ENCODE measurements at regions not wholly inside any gene's neighbourhood (a gene's known extent, or its start where the extent isn't known, plus 50 kb on each side); places are given as distances from the start of the nearest gene placed in this dataset.

DNA sequence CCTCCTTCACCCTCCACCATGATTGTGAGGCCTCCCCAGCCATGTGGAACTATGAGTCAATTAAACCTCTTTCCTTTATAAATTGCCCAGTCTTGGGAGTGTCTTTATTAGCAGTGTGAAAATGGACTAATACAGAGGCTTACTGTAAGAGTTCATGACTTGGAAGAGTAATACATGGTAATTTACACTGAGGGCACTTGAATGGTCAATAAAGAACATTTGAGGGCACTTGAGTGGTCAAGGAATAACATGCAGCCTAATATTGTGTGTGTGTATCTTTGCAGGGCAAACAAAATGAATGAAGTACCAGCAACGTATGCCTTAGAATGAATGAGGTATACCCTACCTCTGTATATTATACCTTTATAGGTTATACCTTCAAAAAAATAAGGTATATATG, 190.4 kb upstream of the SOX11 start:
- TF ChIP-seq EZH2phosphoT487 (IDR thresholded peaks at IDR 0.05; ENCODE audit: low read depth) (no peak), CTCF (IDR thresholded peaks at IDR 0.05; ENCODE audit: low read depth, low read length) (no peak)

Data from OCI-LY3 (cell line).